Neural progenitor cell (in vitro differentiated cells): ENCODE measurements at regions not wholly inside any gene's neighbourhood (a gene's known extent, or its start where the extent isn't known, plus 50 kb on each side); places are given as distances from the start of the nearest gene placed in this dataset.

Experiments
- EZH2 ChIP-seq: fragments of 200-600 bp; sonication (generic); IDR thresholded peaks from 2 replicates; pipeline ENCODE4 v1.6.1; 2017; ENCODE audit warnings: antibody characterized with exemption, mild to moderate bottlenecking, moderate library complexity
- TF ChIP-seq, protein P1 (sequence below): fragments of 200-600 bp; sonication (generic); IDR thresholded peaks from 2 replicates; pipeline ENCODE4 v1.5.1; 2017; ENCODE audit warnings: antibody characterized with exemption, mild to moderate bottlenecking

DNA sequence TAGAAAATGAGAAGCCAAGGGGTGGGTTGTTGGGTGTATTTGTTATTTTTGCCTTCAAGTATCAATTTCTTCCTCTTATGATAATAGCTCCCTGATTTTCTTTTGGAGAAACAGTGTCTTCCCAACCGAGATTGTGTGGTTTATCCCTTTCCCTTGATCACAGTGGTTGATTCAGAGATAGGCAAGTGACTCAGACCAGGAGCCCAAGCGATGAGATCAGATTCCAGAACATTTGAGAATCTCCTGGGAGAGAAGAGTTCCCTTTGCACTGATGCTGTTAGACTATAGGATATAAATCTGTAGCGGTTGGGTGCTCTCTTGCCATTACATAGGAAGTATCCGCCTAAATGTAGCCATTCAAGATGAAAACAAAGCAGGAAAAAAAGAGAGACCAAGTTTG lies 90.1 kb upstream of the WDR26 start:
- TF ChIP-seq, protein P1, sequence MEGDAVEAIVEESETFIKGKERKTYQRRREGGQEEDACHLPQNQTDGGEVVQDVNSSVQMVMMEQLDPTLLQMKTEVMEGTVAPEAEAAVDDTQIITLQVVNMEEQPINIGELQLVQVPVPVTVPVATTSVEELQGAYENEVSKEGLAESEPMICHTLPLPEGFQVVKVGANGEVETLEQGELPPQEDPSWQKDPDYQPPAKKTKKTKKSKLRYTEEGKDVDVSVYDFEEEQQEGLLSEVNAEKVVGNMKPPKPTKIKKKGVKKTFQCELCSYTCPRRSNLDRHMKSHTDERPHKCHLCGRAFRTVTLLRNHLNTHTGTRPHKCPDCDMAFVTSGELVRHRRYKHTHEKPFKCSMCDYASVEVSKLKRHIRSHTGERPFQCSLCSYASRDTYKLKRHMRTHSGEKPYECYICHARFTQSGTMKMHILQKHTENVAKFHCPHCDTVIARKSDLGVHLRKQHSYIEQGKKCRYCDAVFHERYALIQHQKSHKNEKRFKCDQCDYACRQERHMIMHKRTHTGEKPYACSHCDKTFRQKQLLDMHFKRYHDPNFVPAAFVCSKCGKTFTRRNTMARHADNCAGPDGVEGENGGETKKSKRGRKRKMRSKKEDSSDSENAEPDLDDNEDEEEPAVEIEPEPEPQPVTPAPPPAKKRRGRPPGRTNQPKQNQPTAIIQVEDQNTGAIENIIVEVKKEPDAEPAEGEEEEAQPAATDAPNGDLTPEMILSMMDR, result no peak
- TF ChIP-seq EZH2, result no peak
